Mesenchymal stem cell (in vitro differentiated cells and primary cell): ENCODE measurements at regions not wholly inside any gene's neighbourhood (a gene's known extent, or its start where the extent isn't known, plus 50 kb on each side); places are given as distances from the start of the nearest gene placed in this dataset.
A peak's percentile ranks its signal among the peaks of the same experiment; 100 is the strongest.

Experiments used
- DNase-seq: peaks from one replicate; pipeline ENCODE4 v3.0.0-alpha.2; 2013
- H2AFZ ChIP-seq: one replicate; pipeline ENCODE4 v1.6.1; 2013; ENCODE audit warnings: low read depth, mild to moderate bottlenecking, control low read depth, inconsistent platforms, low read length, moderate library complexity
- H2AK5ac ChIP-seq: 2 replicates; pipeline ENCODE4 v1.6.1; 2013; ENCODE audit warnings: low read length, moderate library complexity, mild to moderate bottlenecking, inconsistent platforms; ENCODE audit not compliant: severe bottlenecking
- H2BK120ac ChIP-seq: one replicate; pipeline ENCODE4 v1.6.1; 2013; ENCODE audit warnings: low read depth, mild to moderate bottlenecking, inconsistent platforms, low read length, moderate library complexity
- H2BK12ac ChIP-seq, 2 experiments: one replicate each; pipeline ENCODE4 v1.6.1; 2013; ENCODE audit warnings: inconsistent platforms in 2 of 2, low read length in 2 of 2, mild to moderate bottlenecking in 2 of 2, moderate library complexity in 2 of 2, control low read depth in 1 of 2
- H2BK15ac ChIP-seq: one replicate; pipeline ENCODE4 v1.6.1; 2013; ENCODE audit warnings: mild to moderate bottlenecking, low read depth, inconsistent platforms; ENCODE audit not compliant: poor library complexity, severe bottlenecking
- H2BK5ac ChIP-seq: 2 replicates; pipeline ENCODE4 v1.6.1; 2013; ENCODE audit warnings: low read depth, mild to moderate bottlenecking, low read length, control low read depth, inconsistent platforms; ENCODE audit not compliant: poor library complexity, severe bottlenecking
- H3K14ac ChIP-seq, 2 experiments: one replicate each; pipeline ENCODE4 v1.6.1; 2013; ENCODE audit warnings: inconsistent platforms in 2 of 2, low read length in 2 of 2, control low read depth in 1 of 2, mild to moderate bottlenecking in 1 of 2, moderate library complexity in 1 of 2
- H3K18ac ChIP-seq, 2 experiments: one replicate each; pipeline ENCODE4 v1.6.1; 2013; ENCODE audit warnings: inconsistent platforms in 2 of 2, low read length in 2 of 2, control low read depth in 1 of 2, low read depth in 1 of 2, mild to moderate bottlenecking in 1 of 2
- H3K23ac ChIP-seq, 2 experiments: one replicate each; pipeline ENCODE4 v1.6.1; 2013; ENCODE audit warnings: inconsistent platforms in 2 of 2, low read length in 2 of 2, mild to moderate bottlenecking in 2 of 2, moderate library complexity in 2 of 2, control low read depth in 1 of 2
- H3K27ac ChIP-seq: 2 replicates; pipeline ENCODE4 v1.5.1; 2013; ENCODE audit warnings: mild to moderate bottlenecking, moderate library complexity, low read length, control low read depth, inconsistent platforms; ENCODE audit not compliant: poor library complexity, severe bottlenecking
- H3K27me3 ChIP-seq, 2 experiments: 2 replicates each; pipeline versions ENCODE4 v1.6.1 to v1.7.0; 2013; ENCODE audit warnings: low read length in 2 of 2, mild to moderate bottlenecking in 2 of 2, moderate library complexity in 2 of 2, control low read depth in 1 of 2, inconsistent platforms in 1 of 2; ENCODE audit not compliant: control insufficient read depth in 1 of 2, insufficient read depth in 1 of 2
- H3K36me3 ChIP-seq, 2 experiments: 2 replicates each; pipeline versions ENCODE4 v1.6.1 to v1.7.0; 2013; ENCODE audit warnings: low read length in 2 of 2, control low read depth in 1 of 2, inconsistent platforms in 1 of 2, low read depth in 1 of 2, mild to moderate bottlenecking in 1 of 2; ENCODE audit not compliant: insufficient read depth in 2 of 2, control insufficient read depth in 1 of 2
- H3K4ac ChIP-seq, 2 experiments: one replicate each; pipeline ENCODE4 v1.6.1; 2013; ENCODE audit warnings: inconsistent platforms in 2 of 2, low read length in 2 of 2, mild to moderate bottlenecking in 2 of 2, moderate library complexity in 2 of 2, control low read depth in 1 of 2, low read depth in 1 of 2
- H3K4me1 ChIP-seq: 2 replicates; pipeline ENCODE4 v1.6.1; 2013; ENCODE audit warnings: low read depth, low read length, control low read depth; ENCODE audit not compliant: control insufficient read depth, insufficient read depth
- H3K4me2 ChIP-seq: 2 replicates; pipeline ENCODE4 v1.6.1; 2013; ENCODE audit warnings: low read length, mild to moderate bottlenecking, inconsistent platforms; ENCODE audit not compliant: poor library complexity, severe bottlenecking
- H3K4me3 ChIP-seq, 2 experiments: 2 replicates each; pipeline versions ENCODE4 v1.5.1 to v1.7.0; 2013; ENCODE audit warnings: low read length in 2 of 2, mild to moderate bottlenecking in 2 of 2, control low read depth in 1 of 2, low read depth in 1 of 2; ENCODE audit not compliant: insufficient read depth in 1 of 2
- H3K79me1 ChIP-seq: replicated peaks from 2 replicates; pipeline ENCODE4 v1.6.1; 2013; ENCODE audit warnings: mild to moderate bottlenecking, control low read depth, low read length, inconsistent platforms; ENCODE audit not compliant: poor library complexity, severe bottlenecking
- H3K9ac ChIP-seq: 2 replicates; pipeline ENCODE4 v1.7.0; 2013; ENCODE audit warnings: mild to moderate bottlenecking, low read length, moderate library complexity
- H3K9me3 ChIP-seq: 2 replicates; pipeline ENCODE4 v1.7.0; 2013; ENCODE audit warnings: mild to moderate bottlenecking, low read length; ENCODE audit not compliant: control insufficient read depth
- H4K8ac ChIP-seq: one replicate; pipeline ENCODE4 v1.6.1; 2013; ENCODE audit warnings: inconsistent platforms, mild to moderate bottlenecking, low read length, moderate library complexity
- H4K91ac ChIP-seq: one replicate; pipeline ENCODE4 v1.6.1; 2013; ENCODE audit warnings: mild to moderate bottlenecking, low read length, inconsistent platforms
- WGBS: methylation state at CpG from one replicate; pipeline ENCODE4 v1.1.7; 2013; ENCODE audit warnings: mixed read lengths; 5-methylcytosine and 5-hydroxymethylcytosine counted together

DNA sequence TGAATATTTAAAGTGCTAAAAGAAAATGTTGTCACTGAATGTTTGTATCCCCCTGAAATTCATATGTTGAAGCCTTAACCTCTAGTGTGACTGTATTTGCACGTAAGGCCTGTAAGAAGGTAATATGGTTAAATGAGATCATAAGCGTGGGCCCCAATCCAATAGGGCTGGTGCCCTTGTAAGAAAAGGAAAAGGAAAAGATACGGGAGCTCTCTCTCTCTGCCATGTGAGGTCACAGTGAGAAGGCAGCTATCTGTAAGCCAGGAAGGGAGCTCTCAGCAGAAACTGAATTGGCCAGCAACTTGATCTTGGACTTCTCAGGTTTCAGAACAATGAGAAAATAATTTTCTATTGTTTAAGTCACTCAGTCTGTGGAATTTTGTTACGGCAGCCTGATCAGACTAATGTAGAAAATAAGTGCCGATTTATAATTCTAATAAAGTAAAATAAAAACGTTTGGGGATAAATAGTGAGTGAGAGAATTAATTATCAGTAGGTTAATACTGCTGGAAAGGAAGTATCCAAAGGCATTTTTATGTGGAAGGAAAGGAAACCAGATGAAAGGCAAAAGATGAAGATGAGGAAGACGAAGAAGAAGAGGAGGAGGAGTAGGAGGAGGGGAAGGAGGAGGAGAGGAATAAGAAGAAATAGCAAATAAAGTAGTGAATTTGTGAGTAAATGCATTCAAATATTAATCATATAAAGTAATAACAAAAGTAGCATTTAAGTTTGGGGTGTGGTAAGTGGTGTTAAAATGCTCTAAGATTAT is 188.5 kb upstream of the KRR1 start:
- 75% methylated on average over 7 of the region's 7 CpGs for WGBS
- no peaks in the 10 kb centered on the region for H3K79me1 ChIP-seq
- H3K27ac ChIP-seq, result peak overlapping the region; percentile 43

DNA sequence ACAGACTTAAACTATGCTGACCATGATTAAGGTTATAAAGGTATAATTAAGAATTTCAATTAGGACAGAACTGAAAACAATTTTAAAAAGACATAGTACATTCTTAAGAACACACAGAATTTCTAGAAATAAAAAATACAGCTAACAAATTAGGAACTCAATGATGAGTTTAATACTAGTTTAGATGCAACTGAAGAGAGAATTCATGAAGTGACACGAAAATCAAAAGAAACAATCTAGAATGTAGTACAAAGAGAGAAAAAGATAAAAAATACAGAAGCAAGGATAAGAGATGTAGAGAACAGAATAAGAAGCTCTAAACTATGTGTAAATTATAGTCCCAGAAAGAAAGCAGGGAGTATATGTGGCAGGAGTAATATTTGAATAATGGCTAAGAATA is 187.8 kb upstream of the KRR1 start:
- Histone ChIP-seq H3K14ac (no peak overlapping the region), H3K4me1 (no peaks in the 10 kb centered on the region), H3K18ac (no peak overlapping the region), H2BK15ac (no peak overlapping the region), H2BK12ac (no peak overlapping the region), H3K23ac (no peak overlapping the region), H3K4ac (no peak overlapping the region), H3K4me3 (no peak overlapping the region), H2AK5ac (no peak overlapping the region), H2BK5ac (no peak overlapping the region), H3K4me2 (no peak overlapping the region), H4K8ac (no peak overlapping the region), H4K91ac (no peak overlapping the region), H2AFZ (no peak overlapping the region), H2BK120ac (no peak overlapping the region), H3K9ac (peak overlapping the region; percentile 73), H3K36me3 (no peaks in the 10 kb centered on the region), H3K27ac (no peak overlapping the region), H3K27me3 (no peaks in the 10 kb centered on the region), H3K79me1 (no peaks in the 10 kb centered on the region), H3K9me3 (no peaks in the 10 kb centered on the region)
- no peak for DNase-seq
- no CpG with 5 or more reads among the region's 1 CpG for WGBS

More for the DNA sequence above, 188.5 kb upstream of the KRR1 start:
- H2BK120ac ChIP-seq, result no peak overlapping the region
- H3K4ac ChIP-seq, result no peak overlapping the region
- peak overlapping the region; percentile 8 for H2BK5ac ChIP-seq
- H2AFZ ChIP-seq, result no peak overlapping the region
- no peak overlapping the region for H3K18ac ChIP-seq
- peak overlapping the region; percentile 22 for H3K4me2 ChIP-seq
- H2AK5ac ChIP-seq, result no peak overlapping the region
- no peak overlapping the region for H3K23ac ChIP-seq
- no peak overlapping the region for H3K14ac ChIP-seq
- peak overlapping the region; percentile 73 for H3K9ac ChIP-seq
- no peak overlapping the region for H4K8ac ChIP-seq
- no peaks in the 10 kb centered on the region for H3K4me1 ChIP-seq
- H2BK12ac ChIP-seq, result no peak overlapping the region
- DNase-seq, result no peak
- no peak overlapping the region for H4K91ac ChIP-seq
- H3K9me3 ChIP-seq, result no peaks in the 10 kb centered on the region
- H3K4me3 ChIP-seq, result no peak overlapping the region
- no peaks in the 10 kb centered on the region for H3K36me3 ChIP-seq
- no peak overlapping the region for H2BK15ac ChIP-seq
- no peaks in the 10 kb centered on the region for H3K27me3 ChIP-seq

DNA sequence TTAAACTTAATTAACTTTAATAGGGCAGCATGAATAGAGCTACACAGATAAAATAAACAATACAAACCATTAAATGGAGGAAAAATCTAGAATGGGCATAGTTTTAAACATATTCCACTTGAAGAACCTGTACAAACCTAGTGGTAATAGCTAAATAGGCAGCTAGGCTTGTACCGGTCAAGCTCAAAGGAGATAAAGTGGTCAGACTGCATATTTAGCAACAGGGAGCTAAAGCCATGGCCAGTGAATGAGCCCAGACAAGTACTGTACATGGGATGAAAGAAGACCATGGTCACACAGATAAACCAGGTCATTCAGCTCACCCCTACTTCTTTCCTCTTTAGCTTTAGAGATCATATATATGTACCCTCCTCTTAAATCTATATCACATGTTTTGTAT is 186.6 kb upstream of the KRR1 start:
- Histone ChIP-seq H3K18ac (no peak overlapping the region), H2BK15ac (no peak overlapping the region), H4K91ac (no peak overlapping the region), H3K4ac (no peak overlapping the region), H3K4me3 (no peak overlapping the region), H2BK120ac (no peak overlapping the region), H2BK12ac (no peak overlapping the region), H3K9me3 (no peaks in the 10 kb centered on the region), H2AFZ (no peak overlapping the region), H2BK5ac (no peak overlapping the region), H3K23ac (no peak overlapping the region), H3K14ac (no peak overlapping the region), H3K4me1 (no peaks in the 10 kb centered on the region), H3K27me3 (no peaks in the 10 kb centered on the region), H4K8ac (no peak overlapping the region), H3K79me1 (no peaks in the 10 kb centered on the region), H2AK5ac (no peak overlapping the region), H3K27ac (no peak overlapping the region), H3K4me2 (no peak overlapping the region), H3K36me3 (no peaks in the 10 kb centered on the region), H3K9ac (no peak overlapping the region)
- WGBS, result 100% methylated on average over 1 of the region's 1 CpG
- DNase-seq, result no peak

DNA sequence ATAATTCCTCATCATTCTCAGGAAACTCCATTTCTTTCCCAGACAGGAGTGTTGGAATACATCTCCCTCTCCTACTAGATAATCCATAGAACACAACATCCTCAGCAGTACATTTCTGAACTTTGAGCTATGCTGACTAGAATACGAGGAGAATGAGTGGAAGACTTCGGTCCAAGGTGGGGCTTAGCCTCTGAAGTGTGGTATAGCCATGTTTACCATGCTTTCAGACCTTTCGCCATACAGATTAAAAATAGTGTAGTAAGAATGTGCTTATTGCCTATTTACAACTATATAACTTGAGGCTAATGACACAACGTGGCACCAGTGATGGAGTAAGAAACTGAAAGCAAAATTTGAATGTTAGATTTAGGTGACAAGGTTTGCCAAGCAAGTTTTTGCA is 184.5 kb upstream of the KRR1 start:
- H3K4ac ChIP-seq, result no peak overlapping the region
- no peaks in the 10 kb centered on the region for H3K27me3 ChIP-seq
- H3K18ac ChIP-seq, result no peak overlapping the region
- H4K8ac ChIP-seq, result no peak overlapping the region
- H2BK12ac ChIP-seq, result no peak overlapping the region
- H3K36me3 ChIP-seq, result no peaks in the 10 kb centered on the region
- no peaks in the 10 kb centered on the region for H3K4me1 ChIP-seq
- no peak overlapping the region for H2BK120ac ChIP-seq
- H3K27ac ChIP-seq, result no peak overlapping the region
- H3K9ac ChIP-seq, result no peak overlapping the region
- H2AK5ac ChIP-seq, result no peak overlapping the region
- DNase-seq, result no peak
- H2BK15ac ChIP-seq, result no peak overlapping the region
- H3K9me3 ChIP-seq, result no peaks in the 10 kb centered on the region
- WGBS, result 92% methylated on average over 3 of the region's 4 CpGs
- H3K4me2 ChIP-seq, result no peak overlapping the region
- no peak overlapping the region for H4K91ac ChIP-seq
- no peak overlapping the region for H3K14ac ChIP-seq
- H2BK5ac ChIP-seq, result no peak overlapping the region
- no peak overlapping the region for H2AFZ ChIP-seq
- no peaks in the 10 kb centered on the region for H3K79me1 ChIP-seq
- no peak overlapping the region for H3K23ac ChIP-seq
- H3K4me3 ChIP-seq, result no peak overlapping the region
